A549 (cell line): ENCODE measurements at regions not wholly inside any gene's neighbourhood (a gene's known extent, or its start where the extent isn't known, plus 50 kb on each side); places are given as distances from the start of the nearest gene placed in this dataset.

Experiments used
- ATAC-seq, 2 experiments: fragments of 200-7000 bp in 1 of 2; fragments of >200 bp in 1 of 2; cut with Nextera tagmentation in 1 of 2; cut with Tn5 transposase in 1 of 2; 3 replicates each; pipeline versions ENCODE4 v1.8.0 to v1.9.1; 2018 to 2020; ENCODE audit warnings: mild to moderate bottlenecking in 1 of 2, moderate library complexity in 1 of 2
- CTCF ChIA-PET: fragments of 300-600 bp; sonication (Branson Sonifier 250); formaldehyde crosslinking; extraction: SDS; loops from one replicate; lab custom pipeline; 2021; ENCODE audit warnings: antibody characterized with exemption, inconsistent platforms; lab: Yijun Ruan, JAX
- POLR2A ChIA-PET: fragments of 350-600 bp; formaldehyde crosslinking; extraction: SDS; loops from one replicate; lab custom pipeline; 2021; ENCODE audit warnings: antibody characterized with exemption, inconsistent platforms; lab: Yijun Ruan, JAX
- DNase-seq, 2 experiments: peaks; one replicate each; pipeline versions ENCODE4 v3.0.0 to v3.0.0-alpha.2; 2011 to 2016; ENCODE audit warnings: low read depth in 1 of 2, low spot score in 1 of 2
- FAIRE-seq: peaks from 2 replicates; lab custom pipeline; 2011; peaks lifted over from hg19 to GRCh38; lab: Jason Lieb, UNC
- H3K27ac ChIP-seq, 2 experiments: fragments of >200 bp; sonication (Bioruptor Twin); formaldehyde crosslinking; 3 replicates each; pipeline ENCODE4 v1.5.1; 2016 to 2017
- H3K4me1 ChIP-seq: fragments of >200 bp; sonication (Bioruptor Twin); formaldehyde crosslinking; 3 replicates; pipeline ENCODE4 v1.6.1; 2016
- H3K4me2 ChIP-seq: fragments of >200 bp; sonication (Bioruptor Twin); formaldehyde crosslinking; 3 replicates; pipeline ENCODE4 v1.6.1; 2016
- H3K4me3 ChIP-seq: fragments of >200 bp; sonication (Bioruptor Twin); formaldehyde crosslinking; 3 replicates; pipeline ENCODE4 v1.5.1; 2016
- H3K9me3 ChIP-seq: fragments of >200 bp; sonication (Bioruptor Twin); formaldehyde crosslinking; 3 replicates; pipeline ENCODE4 v1.6.1; 2016
- BHLHE40 ChIP-seq: IDR thresholded peaks from 2 replicates; pipeline ENCODE4 v1.6.1; 2012; ENCODE audit warnings: low read depth, low read length, inconsistent platforms
- CBX2 ChIP-seq: fragments of 200-600 bp; sonication (generic); IDR thresholded peaks from 2 replicates; pipeline ENCODE4 v1.6.1; 2016; ENCODE audit warnings: low read depth, mild to moderate bottlenecking, borderline replicate concordance
- CBX8 ChIP-seq: fragments of 200-600 bp; sonication (generic); IDR thresholded peaks from 2 replicates; pipeline ENCODE4 v1.6.1; 2016
- CHD2 ChIP-seq: fragments of 150-350 bp; IDR thresholded peaks from 2 replicates; pipeline ENCODE4 v1.6.1; 2014; ENCODE audit warnings: low read length; ENCODE audit not compliant: partially characterized antibody
- CHD4 ChIP-seq: fragments of 200-600 bp; sonication (generic); IDR thresholded peaks from 2 replicates; pipeline ENCODE4 v1.6.1; 2016; ENCODE audit warnings: antibody characterized with exemption, mild to moderate bottlenecking, borderline replicate concordance
- EHMT2 ChIP-seq: fragments of 200-600 bp; sonication (generic); IDR thresholded peaks from 2 replicates; pipeline ENCODE4 v1.6.1; 2016; ENCODE audit warnings: antibody characterized with exemption, low read depth, mild to moderate bottlenecking, moderate library complexity
- ELK1 ChIP-seq: fragments of 150-350 bp; IDR thresholded peaks from 2 replicates; pipeline ENCODE4 v1.6.1; 2014; ENCODE audit warnings: low read depth, mild to moderate bottlenecking, low read length
- EP300 ChIP-seq, 2 experiments: fragments of >200 bp; sonication (Bioruptor Twin); formaldehyde crosslinking; IDR thresholded peaks; 2 replicates in 1 of 2; 3 replicates in 1 of 2; pipeline ENCODE4 v1.6.1; 2016 to 2017
- GATA3 ChIP-seq: IDR thresholded peaks from 2 replicates; pipeline ENCODE4 v1.6.1; 2012; ENCODE audit warnings: borderline replicate concordance
- HES2 ChIP-seq: fragments of >200 bp; sonication (Bioruptor Twin); formaldehyde crosslinking; IDR thresholded peaks from 2 replicates; pipeline ENCODE4 v1.6.1; 2016
- HEYL ChIP-seq: fragments of 250-450 bp; sonication (Bioruptor Pico); IDR thresholded peaks from 2 replicates; pipeline ENCODE4 v1.8.0; 2021; ENCODE audit warnings: mild to moderate bottlenecking, moderate library complexity
- HMGXB4 ChIP-seq: fragments of 250-450 bp; sonication (Bioruptor Pico); IDR thresholded peaks from 2 replicates; pipeline ENCODE4 v1.5.0; 2021; ENCODE audit warnings: mild to moderate bottlenecking, moderate library complexity, borderline replicate concordance
- HOXA7 ChIP-seq: fragments of 250-450 bp; sonication (Bioruptor Pico); IDR thresholded peaks from 2 replicates; pipeline ENCODE4 v1.5.0; 2020; ENCODE audit warnings: mild to moderate bottlenecking, moderate library complexity
- HOXB5 ChIP-seq: fragments of 250-450 bp; sonication (Bioruptor Pico); IDR thresholded peaks from 2 replicates; pipeline ENCODE4 v1.5.0; 2020; ENCODE audit warnings: mild to moderate bottlenecking, moderate library complexity
- KDM1A ChIP-seq: fragments of 200-600 bp; sonication (generic); IDR thresholded peaks from 2 replicates; pipeline ENCODE4 v1.6.1; 2016; ENCODE audit warnings: low read depth, mild to moderate bottlenecking
- MYC ChIP-seq: IDR thresholded peaks from 2 replicates; pipeline ENCODE4 v1.6.1; 2012; ENCODE audit warnings: mild to moderate bottlenecking, inconsistent platforms, low read length, improper control_type of control experiment, borderline replicate concordance
- NFE2L2 ChIP-seq: fragments of 150-350 bp; conservative IDR thresholded peaks from 2 replicates; pipeline ENCODE4 v1.6.1; 2014; ENCODE audit warnings: low read length
- NR3C1 ChIP-seq: fragments of >200 bp; sonication (Bioruptor Twin); formaldehyde crosslinking; IDR thresholded peaks from 3 replicates; pipeline ENCODE4 v1.6.1; 2017
- PBX3 ChIP-seq: IDR thresholded peaks from 2 replicates; pipeline ENCODE4 v1.6.1; 2012
- PHF8 ChIP-seq: fragments of 200-600 bp; sonication (generic); IDR thresholded peaks from 2 replicates; pipeline ENCODE4 v1.6.1; 2016; ENCODE audit warnings: low read depth, mild to moderate bottlenecking, antibody characterized with exemption, moderate library complexity, borderline replicate concordance
- POLR2AphosphoS2 ChIP-seq: conservative IDR thresholded peaks from 2 replicates; pipeline ENCODE4 v1.6.1; 2012; ENCODE audit warnings: low read length, improper control_type of control experiment, inconsistent platforms
- RARB ChIP-seq: fragments of 250-450 bp; sonication (Bioruptor Pico); IDR thresholded peaks from 2 replicates; pipeline ENCODE4 v1.8.0; 2021; ENCODE audit warnings: mild to moderate bottlenecking, moderate library complexity
- RCOR1 ChIP-seq: fragments of 150-350 bp; IDR thresholded peaks from 2 replicates; pipeline ENCODE4 v1.6.1; 2014; ENCODE audit warnings: antibody characterized with exemption, low read length, low read depth
- RFX5 ChIP-seq: fragments of 450-650 bp; IDR thresholded peaks from 2 replicates; pipeline ENCODE4 v1.7.1; 2014; ENCODE audit warnings: antibody characterized with exemption, mild to moderate bottlenecking, moderate library complexity
- TP53 ChIP-seq: fragments of 250-450 bp; sonication (Bioruptor Pico); IDR thresholded peaks from 2 replicates; pipeline ENCODE4 v1.5.0; 2021; ENCODE audit warnings: mild to moderate bottlenecking, moderate library complexity
- ZFP36 ChIP-seq: fragments of 450-650 bp; IDR thresholded peaks from 2 replicates; pipeline ENCODE4 v1.6.1; 2014; ENCODE audit warnings: borderline replicate concordance; ENCODE audit not compliant: partially characterized antibody
- WGBS: methylation state at CpG from one replicate; pipeline ENCODE4 v1.1.6; 2017; ENCODE audit errors: missing lambda C conversion rate; 5-methylcytosine and 5-hydroxymethylcytosine counted together

GRCh38 chr12:58310809-58311622, 369.6 kb downstream of the ATP23 start (continued):
- peak; percentile 94 for TF ChIP-seq HES2

GRCh38 chr12:58313091-58313855, 371.9 kb downstream of the ATP23 start:
- WGBS = 91% methylated on average over 4 of the region's 4 CpGs
- no peak for ATAC-seq
- no peak for TF ChIP-seq NFE2L2
- no peak for TF ChIP-seq MYC
- TF ChIP-seq TP53 (CRISPR knock-in tag) = no peak
- no peak for TF ChIP-seq HOXB5 (CRISPR knock-in tag)
- no peak for TF ChIP-seq CBX2
- TF ChIP-seq EHMT2 = no peak
- TF ChIP-seq BHLHE40 = no peak
- Histone ChIP-seq H3K27ac (peak overlapping the region; percentile 82 to 89; a peak in 4 of 6 replicates), H3K4me3 (no peak overlapping the region), H3K9me3 (peaks cover 46% of the 10 kb centered on the region), H3K4me2 (no peak overlapping the region), H3K4me1 (peaks cover 25% of the 10 kb centered on the region)
- no peak for DNase-seq
- FAIRE-seq = peak; percentile 86
- ChIA-PET POLR2A (no interaction called here), CTCF (no interaction called here)

- H3K4me3 ChIP-seq = no peak overlapping the region
- H3K4me1 ChIP-seq = peaks cover 23% of the 10 kb centered on the region
- ATAC-seq (no peak), DNase-seq (no peak), FAIRE-seq (no peak)
- ChIA-PET POLR2A (no interaction called here), CTCF (interaction anchor here (1.0 kb wide), 1 partner anchor 835 kb away, joined by 3 read pairs; no protein-coding TSS in a partner anchor)
- no peak overlapping the region for H3K4me2 ChIP-seq
- TF ChIP-seq MYC = no peak
- TF ChIP-seq HOXA7 = no peak
- TF ChIP-seq CHD2 = no peak
- no peak for TF ChIP-seq GATA3
- TF ChIP-seq RARB (CRISPR knock-in tag) = no peak
- no peak for TF ChIP-seq NFE2L2
- no peak for TF ChIP-seq RFX5
- no peak for TF ChIP-seq RCOR1
- peaks cover 32% of the 10 kb centered on the region; the same call in 2 of the 3 replicates for H3K9me3 ChIP-seq
- peak overlapping the region; percentile 32 to 54; a peak in 4 of 6 replicates for H3K27ac ChIP-seq
- WGBS = 91% methylated on average over 5 of the region's 5 CpGs
Measured at GRCh38 chr12:58314610-58315009, 373.2 kb downstream of the ATP23 start.

GRCh38 chr12:58316926-58317325, 375.6 kb downstream of the ATP23 start:
- DNase-seq = no peak
- Histone ChIP-seq H3K4me3 (no peak overlapping the region), H3K4me1 (peaks cover 6% of the 10 kb centered on the region; the same call in 1 of the 3 replicates), H3K27ac (no peak overlapping the region), H3K4me2 (no peak overlapping the region), H3K9me3 (peaks cover 19% of the 10 kb centered on the region; the same call in 2 of the 3 replicates)
- POLR2A ChIA-PET = no interaction called here
- no peak for FAIRE-seq
- WGBS = 80% methylated on average over 2 of the region's 2 CpGs
- ATAC-seq = no peak
- CTCF ChIA-PET = interaction anchor here (1.4 kb wide), 1 partner anchor 14 kb away, joined by 4 read pairs; no protein-coding TSS in a partner anchor
- TF ChIP-seq KDM1A (no peak), CHD4 (no peak), HMGXB4 (CRISPR knock-in tag) (no peak), CBX8 (no peak), TP53 (CRISPR knock-in tag) (no peak), HOXB5 (CRISPR knock-in tag) (no peak), POLR2AphosphoS2 (no peak), ZFP36 (no peak), EHMT2 (no peak), PBX3 (no peak), NR3C1 (no peak), EP300 (IDR thresholded peaks at IDR 0.05) (no peak), HOXA7 (no peak), PHF8 (no peak), ELK1 (no peak), HEYL (CRISPR knock-in tag) (no peak)
